WTC11 (cell line): ENCODE measurements at regions not wholly inside any gene's neighbourhood (a gene's known extent, or its start where the extent isn't known, plus 50 kb on each side); places are given as distances from the start of the nearest gene placed in this dataset.

Source experiments
- ATAC-seq: fragments of 200-7000 bp; cut with Tn5 transposase; 2 replicates; pipeline ENCODE4 v1.10.0; 2021; ENCODE audit warnings: mild to moderate bottlenecking, moderate library complexity
- CTCF ChIA-PET: fragments of 300-600 bp; sonication (Branson Sonifier 250); formaldehyde crosslinking; loops from one replicate; lab custom pipeline; 2021; ENCODE audit warnings: antibody characterized with exemption; lab: Charles Lee
- POLR2A ChIA-PET: fragments of 350-600 bp; sonication (Branson Sonifier 250); formaldehyde crosslinking; loops from one replicate; lab custom pipeline; 2021; ENCODE audit warnings: antibody characterized with exemption; lab: Charles Lee
- DNase-seq: peaks from one replicate; pipeline ENCODE4 v3.0.0; 2021; ENCODE audit warnings: low spot score
- H3K27ac Mint-ChIP-seq: 2 replicates; pipeline ENCODE4 v1.8.0; 2021; ENCODE audit warnings: mixed read lengths
- H3K27me3 Mint-ChIP-seq: 2 replicates; pipeline ENCODE4 v1.8.0; 2021; ENCODE audit warnings: low read depth, mild to moderate bottlenecking, moderate library complexity, mixed read lengths
- H3K36me3 Mint-ChIP-seq: 2 replicates; pipeline ENCODE4 v1.8.0; 2021; ENCODE audit warnings: mixed read lengths
- H3K4me1 Mint-ChIP-seq: 2 replicates; pipeline ENCODE4 v1.8.0; 2022; ENCODE audit warnings: mixed read lengths
- H3K4me3 Mint-ChIP-seq: 2 replicates; pipeline ENCODE4 v1.8.0; 2021; ENCODE audit warnings: mild to moderate bottlenecking, moderate library complexity, mixed read lengths
- H3K9me3 Mint-ChIP-seq: 2 replicates; pipeline ENCODE4 v1.8.0; 2021; ENCODE audit warnings: mixed read lengths
- AFF4 ChIP-seq: sonication (generic); formaldehyde crosslinking; IDR thresholded peaks from 2 replicates; pipeline ENCODE4 v1.8.1; 2023; ENCODE audit warnings: mild to moderate bottlenecking, missing genetic modification reagents, borderline replicate concordance
- ATF2 ChIP-seq: sonication (generic); formaldehyde crosslinking; IDR thresholded peaks from 2 replicates; pipeline ENCODE4 v1.8.1; 2022; ENCODE audit warnings: low read depth, missing genetic modification reagents, borderline replicate concordance
- ATF6 ChIP-seq: sonication (generic); formaldehyde crosslinking; IDR thresholded peaks from 2 replicates; pipeline ENCODE4 v1.8.1; 2023; ENCODE audit warnings: mild to moderate bottlenecking, missing genetic modification reagents
- ELF4 ChIP-seq: sonication (generic); formaldehyde crosslinking; IDR thresholded peaks from 2 replicates; pipeline ENCODE4 v1.8.1; 2022; ENCODE audit warnings: low read depth, mild to moderate bottlenecking, moderate library complexity, missing genetic modification reagents
- FOXK1 ChIP-seq: sonication (generic); formaldehyde crosslinking; IDR thresholded peaks from 2 replicates; pipeline ENCODE4 v1.8.0; 2022; ENCODE audit warnings: mild to moderate bottlenecking, moderate library complexity, missing genetic modification reagents
- JUN ChIP-seq: sonication (generic); formaldehyde crosslinking; IDR thresholded peaks from 2 replicates; pipeline ENCODE4 v1.8.0; 2023; ENCODE audit warnings: mild to moderate bottlenecking, missing genetic modification reagents
- NR2C2 ChIP-seq: sonication (generic); formaldehyde crosslinking; IDR thresholded peaks from 2 replicates; pipeline ENCODE4 v1.8.0; 2022; ENCODE audit warnings: mild to moderate bottlenecking, missing genetic modification reagents
- PREB ChIP-seq: sonication (generic); formaldehyde crosslinking; IDR thresholded peaks from 2 replicates; pipeline ENCODE4 v1.8.1; 2022; ENCODE audit warnings: mild to moderate bottlenecking, missing genetic modification reagents, moderate library complexity, borderline replicate concordance
- PRRX2 ChIP-seq: fragments of 250-450 bp; sonication (Bioruptor Pico); IDR thresholded peaks from 2 replicates; pipeline ENCODE4 v1.8.0; 2021; ENCODE audit warnings: mild to moderate bottlenecking
- TCF7 ChIP-seq: sonication (generic); formaldehyde crosslinking; IDR thresholded peaks from 2 replicates; pipeline ENCODE4 v1.8.0; 2022; ENCODE audit warnings: mild to moderate bottlenecking, low read depth, missing genetic modification reagents, moderate library complexity
- TEAD1 ChIP-seq: sonication (generic); formaldehyde crosslinking; IDR thresholded peaks from 2 replicates; pipeline ENCODE4 v1.8.0; 2022; ENCODE audit warnings: mild to moderate bottlenecking, missing genetic modification reagents
- USF1 ChIP-seq: sonication (generic); formaldehyde crosslinking; IDR thresholded peaks from 2 replicates; pipeline ENCODE4 v1.8.0; 2022; ENCODE audit warnings: mild to moderate bottlenecking, missing genetic modification reagents
- USF2 ChIP-seq: sonication (generic); formaldehyde crosslinking; IDR thresholded peaks from 2 replicates; pipeline ENCODE4 v1.8.1; 2023; ENCODE audit warnings: mild to moderate bottlenecking, missing genetic modification reagents, moderate library complexity
- ZMAT4 ChIP-seq: fragments of 250-450 bp; sonication (Bioruptor Pico); IDR thresholded peaks from 2 replicates; pipeline ENCODE4 v1.9.0; 2021; ENCODE audit warnings: mild to moderate bottlenecking
- ZNF281 ChIP-seq: sonication (generic); formaldehyde crosslinking; IDR thresholded peaks from 2 replicates; pipeline ENCODE4 v1.8.0; 2023; ENCODE audit warnings: mild to moderate bottlenecking, missing genetic modification reagents
- ZNF396 ChIP-seq: fragments of 250-450 bp; sonication (Bioruptor Pico); IDR thresholded peaks from 2 replicates; pipeline ENCODE4 v1.8.0; 2021; ENCODE audit warnings: mild to moderate bottlenecking, moderate library complexity, borderline replicate concordance
- ZNF416 ChIP-seq: fragments of 250-450 bp; sonication (Bioruptor Pico); IDR thresholded peaks from 2 replicates; pipeline ENCODE4 v1.9.0; 2021; ENCODE audit warnings: mild to moderate bottlenecking, inconsistent platforms
- ZNF423 ChIP-seq: fragments of 250-450 bp; sonication (Bioruptor Pico); IDR thresholded peaks from 2 replicates; pipeline ENCODE4 v2.1.2; 2022; ENCODE audit warnings: mild to moderate bottlenecking, moderate library complexity

- TF ChIP-seq AFF4 (CRISPR knock-in tag) = no peak
Measured at GRCh38 chr10:123434435-123435039, 231.6 kb upstream of the GPR26 start (continued).

GRCh38 chr10:123442901-123443300, 223.3 kb upstream of the GPR26 start:
- Mint-ChIP-seq H3K4me1 (no peaks in the 10 kb centered on the region), H3K27me3 (no peaks in the 10 kb centered on the region), H3K27ac (no peak overlapping the region), H3K4me3 (no peak overlapping the region), H3K36me3 (no peaks in the 10 kb centered on the region), H3K9me3 (no peaks in the 10 kb centered on the region)
- TF ChIP-seq ATF6 (CRISPR knock-in tag) = no peak
- TF ChIP-seq ATF2 = no peak
- TF ChIP-seq TCF7 (CRISPR knock-in tag) = no peak
- no peak for TF ChIP-seq ZNF416 (CRISPR knock-in tag)
- TF ChIP-seq FOXK1 (CRISPR knock-in tag) = no peak
- TF ChIP-seq USF1 = no peak
- TF ChIP-seq ZNF396 (CRISPR knock-in tag) = no peak
- no peak for TF ChIP-seq JUN
- no peak for TF ChIP-seq PREB (CRISPR knock-in tag)
- TF ChIP-seq TEAD1 = no peak
- TF ChIP-seq USF2 (CRISPR knock-in tag) = no peak
- TF ChIP-seq PRRX2 (CRISPR knock-in tag) = no peak
- TF ChIP-seq ZNF281 (CRISPR knock-in tag) = no peak
- no peak for TF ChIP-seq NR2C2
- no peak for TF ChIP-seq ELF4
- TF ChIP-seq ZNF423 (CRISPR knock-in tag) = no peak
- no peak for TF ChIP-seq AFF4 (CRISPR knock-in tag)
- TF ChIP-seq ZMAT4 = no peak
- POLR2A ChIA-PET = no interaction called here
- CTCF ChIA-PET = no interaction called here
- ATAC-seq = no peak
- DNase-seq = no peak
